ENCODE measurements at regions not wholly inside any gene's neighbourhood (a gene's known extent, or its start where the extent isn't known, plus 50 kb on each side); places are given as distances from the start of the nearest gene placed in this dataset.
"Not testable (repeated sequence)": the region's sequence is repeated elsewhere in the genome, so short reads cannot be mapped to it uniquely, and the experiment has no call there.

GRCh38 chr11:100586361-100587101 lies 100.6 kb upstream of the ARHGAP42 start:
- TF ChIP-seq, protein P1, sequence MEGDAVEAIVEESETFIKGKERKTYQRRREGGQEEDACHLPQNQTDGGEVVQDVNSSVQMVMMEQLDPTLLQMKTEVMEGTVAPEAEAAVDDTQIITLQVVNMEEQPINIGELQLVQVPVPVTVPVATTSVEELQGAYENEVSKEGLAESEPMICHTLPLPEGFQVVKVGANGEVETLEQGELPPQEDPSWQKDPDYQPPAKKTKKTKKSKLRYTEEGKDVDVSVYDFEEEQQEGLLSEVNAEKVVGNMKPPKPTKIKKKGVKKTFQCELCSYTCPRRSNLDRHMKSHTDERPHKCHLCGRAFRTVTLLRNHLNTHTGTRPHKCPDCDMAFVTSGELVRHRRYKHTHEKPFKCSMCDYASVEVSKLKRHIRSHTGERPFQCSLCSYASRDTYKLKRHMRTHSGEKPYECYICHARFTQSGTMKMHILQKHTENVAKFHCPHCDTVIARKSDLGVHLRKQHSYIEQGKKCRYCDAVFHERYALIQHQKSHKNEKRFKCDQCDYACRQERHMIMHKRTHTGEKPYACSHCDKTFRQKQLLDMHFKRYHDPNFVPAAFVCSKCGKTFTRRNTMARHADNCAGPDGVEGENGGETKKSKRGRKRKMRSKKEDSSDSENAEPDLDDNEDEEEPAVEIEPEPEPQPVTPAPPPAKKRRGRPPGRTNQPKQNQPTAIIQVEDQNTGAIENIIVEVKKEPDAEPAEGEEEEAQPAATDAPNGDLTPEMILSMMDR (IDR thresholded peaks at IDR 0.05; ENCODE audit: low read depth, low read length, missing control alignments), result no peak
- no peak for DNase-seq (ENCODE audit: low read depth)
- H3K4me3 ChIP-seq (ENCODE audit: low read depth, low read length), result no peak overlapping the region
- in situ Hi-C loops (cut with HindIII; ENCODE audit: low sequenced_read_pairs), result loop anchor here (25.0 kb wide), 1 partner anchor 251 kb away; no protein-coding TSS in a partner anchor

DNA sequence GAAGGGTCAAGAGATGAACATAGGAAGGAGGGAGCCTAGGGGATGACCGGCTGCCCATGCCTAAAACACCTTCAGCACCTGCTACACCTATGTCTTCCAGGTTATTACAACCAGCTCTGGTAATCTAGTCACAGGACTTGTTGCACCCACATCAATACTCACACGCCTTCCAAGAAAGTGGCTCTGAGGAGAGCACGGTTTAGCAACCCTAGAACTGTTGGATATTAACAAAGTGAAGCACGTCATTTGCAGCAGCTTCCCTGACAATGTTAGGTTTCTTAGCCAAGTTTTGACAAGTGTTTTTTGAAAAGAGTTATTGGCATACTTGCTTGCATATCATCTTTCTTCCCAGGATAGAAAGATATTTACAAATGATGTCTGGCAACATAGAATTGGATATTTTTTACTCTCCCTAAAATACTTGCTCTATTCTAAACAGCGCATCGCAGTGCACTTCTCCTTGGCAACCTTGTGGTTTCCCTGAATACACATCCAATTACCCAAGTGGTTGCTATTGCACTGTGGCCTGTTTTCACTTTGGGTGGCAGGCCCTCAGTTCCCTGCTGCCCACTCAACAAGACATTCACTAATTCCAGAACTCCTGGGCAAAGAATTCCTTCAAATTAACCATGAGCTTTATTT lies 94.3 kb upstream of the ARHGAP42 start:
- DNase-seq (ENCODE audit: low read depth), result no peak
- in situ Hi-C loops (cut with HindIII; ENCODE audit: low sequenced_read_pairs), result loop anchor here (25.0 kb wide), 1 partner anchor 245 kb away; no protein-coding TSS in a partner anchor
- no peak overlapping the region for H3K4me3 ChIP-seq (ENCODE audit: low read depth, low read length)
- TF ChIP-seq, protein P1 (IDR thresholded peaks at IDR 0.05; ENCODE audit: low read depth, low read length, missing control alignments), result no peak

DNA sequence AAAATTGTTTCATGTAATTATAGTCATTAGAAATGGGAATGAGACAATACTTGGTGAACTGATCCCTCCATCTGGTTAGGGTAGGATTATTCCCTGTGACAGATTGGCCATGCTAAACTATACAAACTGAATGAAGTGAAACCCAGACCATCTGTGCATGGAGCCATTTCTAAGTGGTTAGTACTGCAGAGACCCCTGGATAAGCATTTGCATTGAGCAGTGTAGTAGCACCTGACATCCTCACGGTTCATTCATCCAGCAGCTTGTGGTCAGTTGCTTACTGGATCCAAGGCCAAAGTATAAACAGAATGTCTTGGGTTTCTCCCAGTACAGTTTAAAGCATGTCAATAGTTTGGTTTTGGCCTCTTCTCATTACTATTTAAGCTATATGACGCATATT lies 93.8 kb upstream of the ARHGAP42 start:
- peak; percentile 38 for DNase-seq (ENCODE audit: low read depth)
- in situ Hi-C loops (cut with HindIII; ENCODE audit: low sequenced_read_pairs), result loop anchor here (25.0 kb wide), 1 partner anchor 244 kb away; no protein-coding TSS in a partner anchor
- TF ChIP-seq, protein P1 (IDR thresholded peaks at IDR 0.05; ENCODE audit: low read depth, low read length, missing control alignments), result no peak
- no peak overlapping the region for H3K4me3 ChIP-seq (ENCODE audit: low read depth, low read length)

GRCh38 chr11:100594320-100594719 lies 92.8 kb upstream of the ARHGAP42 start:
- DNase-seq (ENCODE audit: low read depth), result no peak
- no peak overlapping the region for H3K4me3 ChIP-seq (ENCODE audit: low read depth, low read length)
- in situ Hi-C loops (cut with HindIII; ENCODE audit: low sequenced_read_pairs), result loop anchor here (25.0 kb wide), 1 partner anchor 243 kb away; no protein-coding TSS in a partner anchor
- TF ChIP-seq, protein P1 (IDR thresholded peaks at IDR 0.05; ENCODE audit: low read depth, low read length, missing control alignments), result no peak

DNA sequence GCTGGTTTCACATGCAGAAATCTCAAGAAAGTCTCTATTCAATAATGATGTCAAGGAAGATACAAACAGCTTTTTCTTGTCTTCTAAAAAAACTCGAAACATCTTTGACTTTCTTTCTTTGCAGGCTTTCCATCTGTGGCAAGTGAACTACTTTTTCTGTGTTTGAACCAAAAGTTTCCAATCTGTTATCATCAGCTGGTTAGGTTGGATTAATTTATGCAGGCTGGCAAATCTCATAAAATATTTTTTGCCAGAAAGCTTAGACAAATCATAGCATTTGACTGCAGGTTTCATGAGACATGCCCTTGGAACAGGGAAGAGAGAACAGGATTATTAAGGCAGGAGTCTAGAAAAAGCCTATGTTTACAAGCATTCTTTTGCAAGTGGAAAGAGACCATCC lies 86.1 kb upstream of the ARHGAP42 start:
- DNase-seq (ENCODE audit: low read depth), result no peak
- no peak overlapping the region for H3K4me3 ChIP-seq (ENCODE audit: low read depth, low read length)
- in situ Hi-C loops (cut with HindIII; ENCODE audit: low sequenced_read_pairs), result no loop called here
- TF ChIP-seq, protein P1 (IDR thresholded peaks at IDR 0.05; ENCODE audit: low read depth, low read length, missing control alignments), result no peak

- in situ Hi-C loops (cut with HindIII; ENCODE audit: low sequenced_read_pairs), result no loop called here
- no peak for DNase-seq (ENCODE audit: low read depth)
- TF ChIP-seq, protein P1 (IDR thresholded peaks at IDR 0.05; ENCODE audit: low read depth, low read length, missing control alignments), result no peak
- H3K4me3 ChIP-seq (ENCODE audit: low read depth, low read length), result no peak overlapping the region
Observed at GRCh38 chr11:100602716-100603115, 84.4 kb upstream of the ARHGAP42 start.

- in situ Hi-C loops (cut with HindIII; ENCODE audit: low sequenced_read_pairs); DNase-seq (ENCODE audit: low read depth): not testable (repeated sequence)
Observed at GRCh38 chr11:100607761-100608160, 79.3 kb upstream of the ARHGAP42 start.

More at GRCh38 chr11:100607761-100608160, 79.3 kb upstream of the ARHGAP42 start:
- not testable (repeated sequence) for H3K4me3 ChIP-seq (ENCODE audit: low read depth, low read length)

All from astrocyte of the cerebellum (primary cell).